ENCODE measurements at regions not wholly inside any gene's neighbourhood (a gene's known extent, or its start where the extent isn't known, plus 50 kb on each side); places are given as distances from the start of the nearest gene placed in this dataset.
A peak's percentile ranks its signal among the peaks of the same experiment; 100 is the strongest.

GRCh38 chr15:69719527-69720240, 267.1 kb downstream of the RPLP1 start:
- Histone ChIP-seq H3K9me3 (no peaks in the 10 kb centered on the region), H3K4me3 (ENCODE audit: low read depth, low read length) (no peak overlapping the region), H3K4me1 (no peaks in the 10 kb centered on the region), H3K27me3 (peaks cover 5% of the 10 kb centered on the region; the same call in 1 of the 2 replicates), H3K36me3 (no peaks in the 10 kb centered on the region)
- no peak for DNase-seq
- TF ChIP-seq CTCF (IDR thresholded peaks at IDR 0.05; ENCODE audit: low read depth, low read length) = no peak

GRCh38 chr15:69720536-69720935, 267.9 kb downstream of the RPLP1 start:
- no peaks in the 10 kb centered on the region; the same call in 1 of the 2 replicates for H3K27me3 ChIP-seq
- H3K4me3 ChIP-seq (ENCODE audit: low read depth, low read length) = no peak overlapping the region
- H3K4me1 ChIP-seq = no peaks in the 10 kb centered on the region
- H3K9me3 ChIP-seq = no peaks in the 10 kb centered on the region
- H3K36me3 ChIP-seq = no peaks in the 10 kb centered on the region
- TF ChIP-seq CTCF (IDR thresholded peaks at IDR 0.05; ENCODE audit: low read depth, low read length) = no peak
- no peak for DNase-seq

GRCh38 chr15:69722924-69723323, 270.3 kb downstream of the RPLP1 start:
- Histone ChIP-seq H3K36me3 (no peaks in the 10 kb centered on the region), H3K9me3 (no peaks in the 10 kb centered on the region), H3K4me1 (no peaks in the 10 kb centered on the region), H3K4me3 (ENCODE audit: low read depth, low read length) (no peak overlapping the region), H3K27me3 (no peaks in the 10 kb centered on the region)
- DNase-seq = no peak
- TF ChIP-seq CTCF (IDR thresholded peaks at IDR 0.05; ENCODE audit: low read depth, low read length) = no peak

- Histone ChIP-seq H3K9me3 (no peaks in the 10 kb centered on the region), H3K4me1 (no peaks in the 10 kb centered on the region), H3K27me3 (no peaks in the 10 kb centered on the region), H3K36me3 (no peaks in the 10 kb centered on the region), H3K4me3 (ENCODE audit: low read depth, low read length) (no peak overlapping the region)
- peak; percentile 31 for TF ChIP-seq CTCF (IDR thresholded peaks at IDR 0.05; ENCODE audit: low read depth, low read length)
- peak; percentile 21 for DNase-seq
Measured at GRCh38 chr15:69723404-69724096, 270.9 kb downstream of the RPLP1 start.

GRCh38 chr15:69724333-69724732, 271.7 kb downstream of the RPLP1 start:
- Histone ChIP-seq H3K36me3 (no peaks in the 10 kb centered on the region), H3K27me3 (no peaks in the 10 kb centered on the region), H3K9me3 (no peaks in the 10 kb centered on the region), H3K4me1 (no peaks in the 10 kb centered on the region), H3K4me3 (ENCODE audit: low read depth, low read length) (no peak overlapping the region)
- TF ChIP-seq CTCF (IDR thresholded peaks at IDR 0.05; ENCODE audit: low read depth, low read length) = no peak
- no peak for DNase-seq

- Histone ChIP-seq H3K9me3 (no peaks in the 10 kb centered on the region), H3K4me1 (no peaks in the 10 kb centered on the region), H3K36me3 (no peaks in the 10 kb centered on the region), H3K4me3 (ENCODE audit: low read depth, low read length) (no peak overlapping the region), H3K27me3 (no peaks in the 10 kb centered on the region)
- DNase-seq = no peak
- no peak for TF ChIP-seq CTCF (IDR thresholded peaks at IDR 0.05; ENCODE audit: low read depth, low read length)
Measured at GRCh38 chr15:69725275-69725674, 272.7 kb downstream of the RPLP1 start.

Measured in BE2C (cell line).